Stomach (tissue), 4 donors: ENCODE measurements at regions not wholly inside any gene's neighbourhood (a gene's known extent, or its start where the extent isn't known, plus 50 kb on each side); places are given as distances from the start of the nearest gene placed in this dataset.

Experiments used
- CTCF ChIP-seq, 7 experiments: fragments of 450-650 bp in 4 of 7; fragments of 200-600 bp in 3 of 7; sonication (generic) in 3 of 7; IDR thresholded peaks; one replicate each; pipeline ENCODE4 v1.5.1; 2016 to 2019; ENCODE audit warnings: antibody characterized with exemption in 7 of 7, control low read depth in 2 of 7, mild to moderate bottlenecking in 1 of 7
- EP300 ChIP-seq: sonication (generic); formaldehyde crosslinking; IDR thresholded peaks from one replicate; pipeline ENCODE4 v1.6.1; 2017; ENCODE audit warnings: antibody characterized with exemption
- POLR2A ChIP-seq, 4 donors: fragments of 450-650 bp; IDR thresholded peaks; one replicate each; pipeline ENCODE4 v1.6.1; 2016; ENCODE audit warnings: antibody characterized with exemption in 4 of 4, control low read depth in 2 of 4, mild to moderate bottlenecking in 1 of 4, moderate library complexity in 1 of 4
- POLR2AphosphoS5 ChIP-seq, 3 donors: sonication (generic); formaldehyde crosslinking; IDR thresholded peaks; one replicate each; pipeline ENCODE4 v1.6.1; 2016; ENCODE audit warnings: antibody characterized with exemption in 3 of 3

- TF ChIP-seq CTCF (IDR thresholded peaks at IDR 0.05) (no peak), POLR2A (IDR thresholded peaks at IDR 0.05) (no peak), POLR2AphosphoS5 (IDR thresholded peaks at IDR 0.05) (no peak), EP300 (no peak)
These were observed 344.7 kb upstream of the RBMS3 start for GRCh38 chr3:28936154-28936553.
